Stomach smooth muscle (tissue), 2 donors: ENCODE measurements at regions not wholly inside any gene's neighbourhood (a gene's known extent, or its start where the extent isn't known, plus 50 kb on each side); places are given as distances from the start of the nearest gene placed in this dataset.

Source experiments
- H3K27ac ChIP-seq: one replicate; pipeline ENCODE4 v1.7.0; 2013; ENCODE audit warnings: mild to moderate bottlenecking, low read length, inconsistent platforms
- H3K27me3 ChIP-seq, 2 donors: one replicate each; pipeline ENCODE4 v1.7.0; 2013; ENCODE audit warnings: low read length in 2 of 2; ENCODE audit not compliant: insufficient read depth in 2 of 2, control insufficient read depth in 1 of 2
- H3K36me3 ChIP-seq, 2 donors: one replicate each; pipeline ENCODE4 v1.7.0; 2013; ENCODE audit warnings: low read length in 2 of 2; ENCODE audit not compliant: control insufficient read depth in 2 of 2, insufficient read depth in 2 of 2
- H3K4me1 ChIP-seq: one replicate; pipeline ENCODE4 v1.7.0; 2013; ENCODE audit warnings: low read length; ENCODE audit not compliant: control insufficient read depth, insufficient read depth
- H3K4me3 ChIP-seq, 2 donors: one replicate each; pipeline ENCODE4 v1.7.0; 2013; ENCODE audit warnings: low read length in 2 of 2
- H3K9ac ChIP-seq, 2 donors: one replicate each; pipeline ENCODE4 v1.7.0; 2013; ENCODE audit warnings: low read length in 2 of 2, mild to moderate bottlenecking in 1 of 2
- H3K9me3 ChIP-seq, 2 donors: one replicate each; pipeline ENCODE4 v1.7.0; 2013; ENCODE audit warnings: low read length in 2 of 2; ENCODE audit not compliant: control insufficient read depth in 2 of 2
- donor health status: healthy.
- donor health status: Pancreatic carcinoma.

DNA sequence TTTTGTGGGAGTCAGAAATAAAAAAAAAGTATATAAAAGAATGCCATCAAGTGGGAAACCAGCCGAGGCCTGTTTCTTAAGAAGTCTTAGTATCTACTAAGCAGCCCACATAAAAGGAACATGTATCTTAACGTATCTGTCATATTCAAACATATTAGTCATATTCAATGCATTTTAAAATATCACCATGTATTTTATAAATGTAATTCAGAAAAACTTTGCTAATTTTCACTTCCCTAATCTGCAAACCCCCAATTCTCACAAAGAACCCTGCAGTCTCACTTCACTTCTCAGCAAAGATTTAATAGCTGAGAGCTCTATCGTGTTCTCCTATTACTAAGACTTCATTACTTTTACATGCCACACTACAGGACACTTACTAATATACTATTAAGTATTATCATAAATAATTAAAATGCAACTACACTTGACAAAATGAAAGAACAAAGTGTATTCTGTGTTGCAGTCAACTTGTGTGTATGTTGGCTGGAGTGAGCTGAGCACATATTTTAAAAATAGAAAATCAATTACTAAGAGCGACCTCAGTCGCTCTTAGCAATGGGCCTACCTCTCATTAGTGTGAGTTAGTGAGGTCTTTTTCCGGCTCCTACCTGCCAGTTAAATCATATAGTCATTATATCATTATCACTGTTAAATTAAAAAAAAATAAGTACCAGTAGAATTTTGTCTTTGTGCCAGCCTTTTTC, 484.3 kb downstream of the LMO4 start:
- Histone ChIP-seq H3K27ac (no peak overlapping the region), H3K4me3 (no peak overlapping the region), H3K27me3 (no peaks in the 10 kb centered on the region), H3K9ac (no peak overlapping the region), H3K36me3 (no peaks in the 10 kb centered on the region), H3K9me3 (no peaks in the 10 kb centered on the region), H3K4me1 (peaks cover 10% of the 10 kb centered on the region)

DNA sequence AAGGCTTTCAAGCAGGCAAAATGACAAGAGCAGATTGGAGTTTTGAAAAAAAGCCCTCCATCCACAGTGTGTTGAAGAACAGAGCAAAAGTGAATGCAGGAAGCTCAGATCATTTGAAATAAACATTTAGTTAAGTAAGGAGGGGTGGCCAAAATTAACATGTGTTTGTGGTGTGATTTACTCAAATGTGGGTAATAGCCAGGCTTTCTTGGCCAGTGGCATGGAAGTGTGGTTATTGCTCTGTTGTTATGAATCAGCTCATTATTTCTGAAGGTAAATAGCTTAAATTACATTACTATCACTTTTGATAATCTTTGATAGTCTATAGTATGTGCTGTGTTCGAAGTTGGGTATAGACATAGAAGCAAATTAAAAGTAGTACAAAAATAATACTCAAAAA, 485.9 kb downstream of the LMO4 start:
- H3K27ac ChIP-seq = no peak overlapping the region
- peaks cover 10% of the 10 kb centered on the region for H3K4me1 ChIP-seq
- no peaks in the 10 kb centered on the region for H3K9me3 ChIP-seq
- H3K36me3 ChIP-seq = no peaks in the 10 kb centered on the region
- H3K27me3 ChIP-seq = no peaks in the 10 kb centered on the region
- H3K4me3 ChIP-seq = no peak overlapping the region
- H3K9ac ChIP-seq = no peak overlapping the region

DNA sequence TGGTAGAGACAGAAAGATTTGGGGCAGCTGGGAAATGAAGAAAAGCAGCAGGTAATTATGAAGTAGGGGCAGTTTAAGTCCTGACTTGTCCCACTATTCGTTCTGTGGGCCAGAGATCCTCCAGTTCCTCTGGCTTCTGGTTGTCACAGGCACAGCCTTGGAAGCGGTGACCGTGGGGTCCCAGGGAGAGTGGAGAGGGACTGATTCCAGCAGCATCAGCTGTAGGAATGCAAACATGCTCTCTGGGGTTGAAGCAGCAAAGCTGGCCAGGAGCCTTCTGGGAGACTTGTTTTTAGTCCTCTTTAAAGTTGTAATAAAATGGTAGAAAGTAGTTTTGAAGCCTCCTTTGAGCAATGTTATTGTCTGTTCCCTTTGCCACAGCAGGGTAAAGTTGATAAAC, 488.0 kb downstream of the LMO4 start:
- Histone ChIP-seq H3K36me3 (no peaks in the 10 kb centered on the region), H3K9ac (no peak overlapping the region), H3K4me1 (peaks cover 10% of the 10 kb centered on the region), H3K27ac (no peak overlapping the region), H3K9me3 (no peaks in the 10 kb centered on the region), H3K4me3 (no peak overlapping the region), H3K27me3 (no peaks in the 10 kb centered on the region)

DNA sequence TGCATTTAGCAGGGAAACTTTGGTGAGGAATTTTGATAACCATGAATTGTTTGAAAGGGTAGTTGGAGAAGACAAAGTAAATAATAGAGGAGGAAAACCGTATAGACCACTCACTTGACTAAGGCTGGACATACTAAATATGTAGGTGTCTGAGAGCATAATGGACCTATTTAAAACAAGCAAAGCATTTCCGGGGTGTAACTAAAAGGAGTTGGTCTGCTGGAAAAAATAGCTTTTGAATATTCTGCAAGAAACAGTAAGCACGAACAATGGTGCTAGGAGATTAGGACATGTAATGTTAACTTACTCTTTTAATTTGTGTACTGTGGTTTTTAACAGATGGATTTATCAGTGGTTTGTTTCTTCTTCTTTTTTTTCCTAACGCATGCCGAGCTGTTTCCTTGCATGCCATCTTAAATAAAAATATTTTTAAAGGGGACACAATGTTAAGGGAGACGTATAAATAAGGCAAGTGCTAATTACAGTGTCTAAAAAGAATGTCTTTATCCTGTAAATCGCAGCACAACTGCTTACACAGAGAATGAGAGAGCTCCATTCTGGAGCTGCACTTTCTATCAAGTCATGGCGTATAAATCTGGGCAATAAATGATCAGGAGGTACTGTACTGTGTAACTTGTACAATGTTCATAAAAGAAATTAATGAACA, 492.1 kb downstream of the LMO4 start:
- no peaks in the 10 kb centered on the region for H3K4me1 ChIP-seq
- no peak overlapping the region for H3K4me3 ChIP-seq
- H3K9me3 ChIP-seq = no peaks in the 10 kb centered on the region
- no peaks in the 10 kb centered on the region for H3K36me3 ChIP-seq
- no peak overlapping the region for H3K9ac ChIP-seq
- no peaks in the 10 kb centered on the region for H3K27me3 ChIP-seq
- no peak overlapping the region for H3K27ac ChIP-seq

DNA sequence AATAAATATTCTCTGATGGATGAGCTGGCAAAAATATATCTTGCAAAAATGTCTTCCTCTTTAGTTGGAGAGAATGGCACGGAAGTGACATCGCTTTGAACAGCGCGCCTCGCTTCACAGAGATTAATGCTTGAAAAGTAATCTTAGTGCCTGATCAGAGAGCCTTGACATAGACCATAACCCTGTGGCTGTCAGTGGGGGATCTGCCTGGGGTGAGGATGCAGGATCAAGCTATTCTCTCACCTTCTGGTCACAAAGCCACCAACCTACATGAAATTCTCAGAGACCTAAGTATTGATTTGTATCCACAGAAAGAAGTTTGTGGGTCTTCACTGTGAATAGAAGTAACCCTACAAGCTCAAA, 492.6 kb downstream of the LMO4 start:
- Histone ChIP-seq H3K4me1 (no peaks in the 10 kb centered on the region), H3K36me3 (no peaks in the 10 kb centered on the region), H3K27ac (no peak overlapping the region), H3K27me3 (no peaks in the 10 kb centered on the region), H3K9ac (no peak overlapping the region), H3K9me3 (no peaks in the 10 kb centered on the region), H3K4me3 (no peak overlapping the region)

DNA sequence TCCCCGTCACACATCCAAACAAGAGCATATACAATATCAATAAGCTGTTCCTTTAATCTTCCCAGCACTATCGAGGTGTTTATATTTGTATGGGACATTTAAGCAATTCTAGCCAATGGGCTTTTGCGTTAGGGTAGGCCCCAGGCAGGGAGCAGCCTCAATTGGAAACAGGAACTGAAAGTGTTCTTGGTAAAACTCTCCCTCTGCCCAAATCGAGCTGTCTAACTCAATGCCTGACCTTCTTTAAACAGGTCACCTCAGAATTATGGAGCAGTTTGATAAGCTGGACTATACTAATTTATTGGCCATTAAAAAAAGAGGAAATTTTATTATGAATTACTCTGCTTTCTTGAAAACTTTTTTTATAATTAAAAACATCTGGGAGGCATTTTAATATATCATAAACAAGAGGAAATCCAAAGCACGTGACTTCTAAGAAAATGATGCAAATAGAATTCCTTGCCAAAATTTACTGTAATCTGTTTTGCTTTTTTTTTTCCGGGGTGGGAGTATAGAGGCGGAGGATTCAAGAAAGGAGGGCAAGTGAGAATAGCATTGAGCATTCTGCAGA, 498.1 kb downstream of the LMO4 start:
- Histone ChIP-seq H3K9me3 (no peaks in the 10 kb centered on the region), H3K9ac (no peak overlapping the region), H3K27me3 (no peaks in the 10 kb centered on the region), H3K36me3 (no peaks in the 10 kb centered on the region), H3K27ac (no peak overlapping the region), H3K4me3 (peak overlapping the region; percentile 17 to 52), H3K4me1 (no peaks in the 10 kb centered on the region)

DNA sequence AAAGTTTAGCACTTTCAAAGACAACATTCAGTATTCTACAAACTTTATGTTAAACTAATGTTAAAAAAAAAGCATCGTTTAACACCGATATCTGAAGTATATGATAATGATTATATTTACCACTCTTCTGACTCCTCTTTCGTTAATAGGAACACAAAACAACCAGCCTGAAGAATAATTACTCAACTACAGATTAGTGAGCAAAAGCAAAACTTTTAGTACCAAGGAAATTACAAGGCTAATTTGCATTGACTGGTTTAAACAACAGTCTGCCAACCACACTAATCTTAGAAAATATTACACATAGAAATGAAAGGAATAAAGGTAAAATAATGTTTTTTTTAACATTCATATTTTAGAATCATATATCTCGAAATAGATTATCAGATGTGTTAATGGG, 500.7 kb downstream of the LMO4 start:
- Histone ChIP-seq H3K27ac (no peak overlapping the region), H3K9ac (no peak overlapping the region), H3K4me1 (no peaks in the 10 kb centered on the region), H3K4me3 (no peak overlapping the region), H3K9me3 (no peaks in the 10 kb centered on the region), H3K36me3 (no peaks in the 10 kb centered on the region), H3K27me3 (no peaks in the 10 kb centered on the region)

DNA sequence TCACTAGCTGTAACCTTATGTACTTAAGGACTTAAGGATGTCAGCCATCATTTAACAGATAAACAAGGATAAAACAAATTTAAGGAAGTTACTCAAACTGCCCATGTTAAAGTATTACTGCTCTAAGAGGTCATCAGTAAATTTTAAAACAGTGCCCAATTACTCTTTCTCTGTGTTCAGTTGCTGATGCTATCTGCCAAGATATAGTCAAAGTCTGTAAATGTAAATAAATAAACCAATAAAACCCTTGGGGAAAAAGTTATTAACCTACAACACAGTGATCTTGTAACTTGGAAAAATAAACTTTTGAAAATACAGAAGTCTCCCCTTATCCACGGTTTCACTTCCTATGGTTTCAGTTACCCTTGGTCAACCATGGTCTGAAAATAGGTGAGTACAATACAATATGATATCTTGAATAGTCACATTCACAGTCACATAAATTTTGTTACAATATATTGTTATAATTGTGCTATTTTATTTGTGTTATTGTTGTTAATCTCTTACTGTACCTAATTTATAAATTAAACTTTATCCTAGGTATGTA, 501.8 kb downstream of the LMO4 start:
- Histone ChIP-seq H3K27ac (no peak overlapping the region), H3K4me1 (no peaks in the 10 kb centered on the region), H3K27me3 (no peaks in the 10 kb centered on the region)

DNA sequence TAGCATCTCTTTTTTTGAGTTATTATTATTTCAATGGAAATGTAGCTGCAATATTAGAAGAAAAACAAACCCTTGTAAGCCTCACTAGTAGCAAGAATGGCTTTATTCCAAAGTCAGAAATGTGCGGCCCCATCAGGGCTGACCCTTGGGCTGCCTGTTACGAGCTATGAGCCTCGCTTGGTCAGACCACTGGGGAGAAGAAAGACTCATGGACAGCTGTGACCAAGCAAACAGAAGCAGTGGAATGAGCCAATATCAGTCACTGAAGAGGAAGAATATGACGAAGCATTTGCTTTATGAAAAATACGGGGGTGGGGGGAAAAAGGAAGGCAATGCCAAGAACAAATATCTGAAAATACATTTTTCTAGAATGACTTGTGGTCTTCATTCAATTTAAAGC, 504.5 kb downstream of the LMO4 start:
- no peak overlapping the region for H3K27ac ChIP-seq
- no peak overlapping the region for H3K9ac ChIP-seq
- H3K9me3 ChIP-seq = no peaks in the 10 kb centered on the region
- H3K4me3 ChIP-seq = no peak overlapping the region
- H3K4me1 ChIP-seq = no peaks in the 10 kb centered on the region
- H3K36me3 ChIP-seq = no peaks in the 10 kb centered on the region
- no peaks in the 10 kb centered on the region for H3K27me3 ChIP-seq

More for the DNA sequence above, 501.8 kb downstream of the LMO4 start:
- Histone ChIP-seq H3K9ac (no peak overlapping the region), H3K4me3 (no peak overlapping the region), H3K36me3 (no peaks in the 10 kb centered on the region), H3K9me3 (no peaks in the 10 kb centered on the region)

DNA sequence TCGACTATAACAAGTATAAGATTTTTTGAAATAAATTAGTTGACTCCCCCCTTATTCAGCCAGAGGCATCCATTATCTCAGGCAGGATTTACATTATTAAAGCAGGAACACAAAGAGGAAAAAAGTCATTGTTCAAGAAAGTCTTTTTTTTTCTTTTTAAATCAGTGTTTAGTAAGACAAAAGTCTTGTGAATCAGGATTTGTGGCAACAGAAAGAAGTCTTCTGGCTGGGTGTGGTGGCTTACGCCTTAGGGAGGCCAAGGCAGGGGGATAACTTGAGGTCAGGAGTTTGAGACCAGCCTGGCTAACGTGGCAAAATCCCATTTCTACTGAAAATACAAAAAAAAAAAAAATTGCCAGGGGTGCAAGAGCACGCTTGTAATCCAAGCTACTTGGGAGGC, 505.5 kb downstream of the LMO4 start:
- Histone ChIP-seq H3K27me3 (no peaks in the 10 kb centered on the region), H3K4me3 (no peak overlapping the region), H3K9me3 (no peaks in the 10 kb centered on the region), H3K36me3 (no peaks in the 10 kb centered on the region), H3K4me1 (no peaks in the 10 kb centered on the region), H3K27ac (no peak overlapping the region), H3K9ac (no peak overlapping the region)

DNA sequence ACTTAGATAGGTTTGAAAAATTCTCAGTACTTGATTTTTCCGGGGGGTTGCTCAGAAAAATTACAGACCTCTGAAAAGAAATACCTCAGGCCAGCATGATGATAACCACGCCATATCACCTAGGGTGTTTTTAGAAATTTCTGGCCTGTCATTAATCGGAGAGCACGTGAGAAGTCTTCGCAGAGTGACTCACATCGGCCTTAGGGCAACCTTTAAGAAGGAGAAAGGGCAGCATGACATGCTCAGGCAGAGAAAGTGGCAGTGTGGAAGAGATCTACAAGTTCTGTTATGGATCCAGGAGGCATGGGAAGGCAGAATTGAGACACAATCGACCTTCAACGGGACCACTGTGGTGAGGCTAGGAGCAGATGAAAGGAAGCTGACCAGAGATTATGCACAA, 506.3 kb downstream of the LMO4 start:
- H3K27me3 ChIP-seq = no peaks in the 10 kb centered on the region
- no peaks in the 10 kb centered on the region for H3K4me1 ChIP-seq
- no peaks in the 10 kb centered on the region for H3K9me3 ChIP-seq
- H3K9ac ChIP-seq = no peak overlapping the region
- H3K36me3 ChIP-seq = no peaks in the 10 kb centered on the region
- H3K4me3 ChIP-seq = no peak overlapping the region
- no peak overlapping the region for H3K27ac ChIP-seq
